ENCODE measurements at regions not wholly inside any gene's neighbourhood (a gene's known extent, or its start where the extent isn't known, plus 50 kb on each side); places are given as distances from the start of the nearest gene placed in this dataset.

DNA sequence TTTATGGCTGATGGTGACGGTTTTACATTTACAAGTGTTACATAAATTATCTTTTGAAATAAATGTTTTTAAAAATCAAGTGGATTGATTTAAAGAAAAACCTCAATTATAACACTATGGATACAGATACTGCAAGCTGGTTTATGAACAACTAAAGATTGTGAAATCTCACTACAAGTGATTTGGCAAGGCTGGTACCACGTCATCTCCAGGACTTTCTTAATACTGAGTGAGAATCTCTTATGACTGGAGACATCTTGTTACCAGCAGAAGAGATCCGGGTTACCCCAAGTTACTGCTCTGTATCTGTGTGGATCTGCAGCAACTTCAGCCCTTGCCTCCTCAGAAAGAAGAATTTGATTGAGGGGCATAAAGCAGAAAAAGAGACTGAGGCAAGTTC, 452.9 kb downstream of the MN1 start:
- Histone ChIP-seq H3K27ac (no peak overlapping the region), H3K27me3 (peaks cover 0 to 18% (median 9%) of the 10 kb centered on the region in 3 donors), H3K4me3 (no peak overlapping the region), H3K9me3 (no peaks in the 10 kb centered on the region), H3K4me1 (no peaks in the 10 kb centered on the region), H3K36me3 (no peaks in the 10 kb centered on the region)
- no peak for ATAC-seq
- no peak for DNase-seq
- TF ChIP-seq, protein P1, sequence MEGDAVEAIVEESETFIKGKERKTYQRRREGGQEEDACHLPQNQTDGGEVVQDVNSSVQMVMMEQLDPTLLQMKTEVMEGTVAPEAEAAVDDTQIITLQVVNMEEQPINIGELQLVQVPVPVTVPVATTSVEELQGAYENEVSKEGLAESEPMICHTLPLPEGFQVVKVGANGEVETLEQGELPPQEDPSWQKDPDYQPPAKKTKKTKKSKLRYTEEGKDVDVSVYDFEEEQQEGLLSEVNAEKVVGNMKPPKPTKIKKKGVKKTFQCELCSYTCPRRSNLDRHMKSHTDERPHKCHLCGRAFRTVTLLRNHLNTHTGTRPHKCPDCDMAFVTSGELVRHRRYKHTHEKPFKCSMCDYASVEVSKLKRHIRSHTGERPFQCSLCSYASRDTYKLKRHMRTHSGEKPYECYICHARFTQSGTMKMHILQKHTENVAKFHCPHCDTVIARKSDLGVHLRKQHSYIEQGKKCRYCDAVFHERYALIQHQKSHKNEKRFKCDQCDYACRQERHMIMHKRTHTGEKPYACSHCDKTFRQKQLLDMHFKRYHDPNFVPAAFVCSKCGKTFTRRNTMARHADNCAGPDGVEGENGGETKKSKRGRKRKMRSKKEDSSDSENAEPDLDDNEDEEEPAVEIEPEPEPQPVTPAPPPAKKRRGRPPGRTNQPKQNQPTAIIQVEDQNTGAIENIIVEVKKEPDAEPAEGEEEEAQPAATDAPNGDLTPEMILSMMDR (IDR thresholded peaks at IDR 0.05 in 4 of 5, conservative IDR thresholded peaks at IDR 0.05 in 1 of 5), result no peak
- TF ChIP-seq POLR2A (IDR thresholded peaks at IDR 0.05), result no peak
- intact Hi-C loops (cut with DNase I; ENCODE audit: low total_unique reads), result no loop called here
- in situ Hi-C loops (cut with MboI; ENCODE audit: low sequenced_read_pairs in 4 of 4), result no loop called here

DNA sequence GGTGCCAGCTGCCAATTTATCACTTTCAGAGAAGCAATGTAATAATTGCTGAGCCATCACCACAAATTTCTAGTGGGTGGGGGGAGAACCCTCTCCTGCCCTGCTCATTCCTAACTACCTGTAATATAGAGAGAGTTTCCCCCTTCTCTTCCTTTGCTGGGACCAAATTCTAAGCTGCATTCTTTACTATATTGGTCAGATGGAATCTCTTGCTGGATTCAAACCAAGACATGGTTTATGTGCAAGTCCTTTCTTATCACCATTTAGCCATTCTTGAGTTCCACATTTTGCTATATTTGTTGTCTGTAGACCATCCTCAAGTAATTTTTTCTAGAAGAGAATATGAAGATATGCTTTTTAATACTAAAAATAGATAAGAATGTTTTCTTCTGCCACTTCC, 452.1 kb downstream of the MN1 start:
- intact Hi-C loops (cut with DNase I; ENCODE audit: low total_unique reads) (no loop called here), in situ Hi-C loops (cut with MboI; ENCODE audit: low sequenced_read_pairs in 4 of 4) (no loop called here)
- H3K27ac ChIP-seq, result no peak overlapping the region
- no peak for DNase-seq
- no peaks in the 10 kb centered on the region for H3K4me1 ChIP-seq
- TF ChIP-seq, protein P1 (IDR thresholded peaks at IDR 0.05 in 4 of 5, conservative IDR thresholded peaks at IDR 0.05 in 1 of 5), result no peak
- TF ChIP-seq POLR2A (IDR thresholded peaks at IDR 0.05), result no peak
- no peaks in the 10 kb centered on the region for H3K36me3 ChIP-seq
- H3K9me3 ChIP-seq, result no peaks in the 10 kb centered on the region
- peaks cover 0 to 17% (median 9%) of the 10 kb centered on the region in 3 donors for H3K27me3 ChIP-seq
- ATAC-seq, result no peak
- no peak overlapping the region for H3K4me3 ChIP-seq

DNA sequence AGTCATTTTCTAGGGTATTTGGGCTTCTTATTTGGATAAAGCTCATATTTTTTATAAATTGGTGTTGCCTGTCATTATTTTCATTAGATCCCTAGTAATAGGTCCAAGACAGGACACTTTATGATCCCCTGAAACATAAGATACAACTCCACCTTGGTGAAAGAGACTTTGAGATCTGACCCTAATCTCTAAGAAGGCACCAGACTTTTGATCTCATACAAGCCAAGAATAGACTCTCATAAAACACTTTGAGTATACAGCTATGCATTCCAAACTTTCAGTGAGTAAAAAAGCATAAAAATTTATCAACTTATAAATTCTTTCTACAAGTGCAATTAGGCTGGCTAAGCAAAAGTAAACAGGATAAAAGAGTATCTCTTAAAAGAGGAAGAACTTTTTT, 451.2 kb downstream of the MN1 start:
- in situ Hi-C loops (cut with MboI; ENCODE audit: low sequenced_read_pairs in 4 of 4), result no loop called here
- Histone ChIP-seq H3K36me3 (no peaks in the 10 kb centered on the region), H3K4me1 (no peaks in the 10 kb centered on the region), H3K27me3 (peaks cover 0 to 15% (median 9%) of the 10 kb centered on the region in 3 donors), H3K4me3 (no peak overlapping the region), H3K9me3 (no peaks in the 10 kb centered on the region), H3K27ac (no peak overlapping the region)
- ATAC-seq (no peak), DNase-seq (no peak)
- intact Hi-C loops (cut with DNase I; ENCODE audit: low total_unique reads), result no loop called here
- no peak for TF ChIP-seq POLR2A (IDR thresholded peaks at IDR 0.05)
- TF ChIP-seq, protein P1 (IDR thresholded peaks at IDR 0.05 in 4 of 5, conservative IDR thresholded peaks at IDR 0.05 in 1 of 5), result no peak

DNA sequence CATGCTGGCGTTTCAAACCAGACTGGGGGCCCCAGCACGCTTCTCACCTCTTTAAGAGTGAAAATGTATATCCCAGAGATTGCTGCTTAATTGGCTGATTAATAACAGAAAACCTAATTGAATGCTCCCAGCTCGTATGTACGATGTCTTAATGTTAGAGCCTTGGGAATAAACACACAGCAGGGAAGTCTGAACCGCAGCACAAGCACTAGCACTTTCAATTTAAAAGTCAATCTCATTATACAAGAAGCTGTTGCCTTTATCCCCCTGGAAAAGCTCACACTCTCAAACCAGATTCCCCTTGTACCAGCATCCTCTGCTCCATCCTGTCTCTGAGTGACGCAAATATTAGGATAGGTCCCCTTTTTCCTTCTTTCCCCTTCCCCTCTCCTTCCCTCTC, 449.1 kb downstream of the MN1 start:
- H3K36me3 ChIP-seq, result no peaks in the 10 kb centered on the region
- DNase-seq, result no peak
- in situ Hi-C loops (cut with MboI; ENCODE audit: low sequenced_read_pairs in 4 of 4) (no loop called here), intact Hi-C loops (cut with DNase I; ENCODE audit: low total_unique reads) (no loop called here)
- no peak overlapping the region for H3K4me3 ChIP-seq
- H3K9me3 ChIP-seq, result no peaks in the 10 kb centered on the region
- TF ChIP-seq, protein P1 (IDR thresholded peaks at IDR 0.05 in 4 of 5, conservative IDR thresholded peaks at IDR 0.05 in 1 of 5), result no peak
- TF ChIP-seq POLR2A (IDR thresholded peaks at IDR 0.05), result no peak
- H3K27me3 ChIP-seq, result peaks cover 0 to 11% (median 4%) of the 10 kb centered on the region in 3 donors
- no peak for ATAC-seq
- H3K4me1 ChIP-seq, result no peaks in the 10 kb centered on the region
- H3K27ac ChIP-seq, result no peak overlapping the region

Data from gastrocnemius medialis (tissue), 4 donors.